Caco-2 (cell line): ENCODE measurements at regions not wholly inside any gene's neighbourhood (a gene's known extent, or its start where the extent isn't known, plus 50 kb on each side); places are given as distances from the start of the nearest gene placed in this dataset.

Source experiments
- BruUV-seq: library from RNA; stranded (reverse); fragments of 400-500 nt; replicated peaks from 2 replicates; lab custom pipeline; 2021; lab: Mats Ljungman, UMichigan
- CTCF ChIA-PET: fragments of 300-600 bp; sonication (Branson Sonifier 250); formaldehyde crosslinking; loops from one replicate; lab custom pipeline; 2022; ENCODE audit warnings: antibody characterized with exemption; lab: Charles Lee
- POLR2A ChIA-PET: fragments of 300-600 bp; sonication (Branson Sonifier 250); formaldehyde crosslinking; loops from one replicate; lab custom pipeline; 2022; ENCODE audit warnings: antibody characterized with exemption; lab: Charles Lee
- DNase-seq, 2 experiments: peaks; one replicate each; pipeline versions ENCODE4 v3.0.0 to v3.0.0-alpha.2; 2020 to 2022
- H3K27me3 ChIP-seq: replicated peaks from 2 replicates; pipeline ENCODE4 v1.6.0; 2011; ENCODE audit warnings: low read length; ENCODE audit not compliant: control insufficient read depth, insufficient read depth
- H3K36me3 ChIP-seq: 2 replicates; pipeline ENCODE4 v1.5.1; 2011; ENCODE audit warnings: low read length; ENCODE audit not compliant: control insufficient read depth, insufficient read depth
- H3K4me1 ChIP-seq: fragments of 250-450 bp; sonication (Bioruptor Pico); 2 replicates; pipeline ENCODE4 v1.5.1; 2020; ENCODE audit warnings: mild to moderate bottlenecking
- H3K4me3 ChIP-seq: 2 replicates; pipeline ENCODE4 v1.5.1; 2011; ENCODE audit warnings: low read depth, mild to moderate bottlenecking, control low read depth, low read length
- H3K9me3 ChIP-seq: fragments of 250-450 bp; sonication (Bioruptor Pico); 2 replicates; pipeline ENCODE4 v1.5.1; 2020; ENCODE audit warnings: mild to moderate bottlenecking, moderate library complexity
- H3K27ac Mint-ChIP-seq: one replicate; pipeline ENCODE4 v1.8.0; 2022; ENCODE audit warnings: mixed read lengths; ENCODE audit not compliant: unreplicated experiment
- H3K27me3 Mint-ChIP-seq: one replicate; pipeline ENCODE4 v1.8.0; 2022; ENCODE audit warnings: mixed read lengths; ENCODE audit not compliant: insufficient read depth, unreplicated experiment
- H3K36me3 Mint-ChIP-seq: one replicate; pipeline ENCODE4 v1.8.0; 2022; ENCODE audit warnings: mild to moderate bottlenecking, mixed read lengths; ENCODE audit not compliant: insufficient read depth, unreplicated experiment
- H3K4me1 Mint-ChIP-seq: one replicate; pipeline ENCODE4 v1.8.0; 2022; ENCODE audit warnings: low read depth, mixed read lengths; ENCODE audit not compliant: unreplicated experiment
- H3K4me3 Mint-ChIP-seq: one replicate; pipeline ENCODE4 v1.8.0; 2022; ENCODE audit warnings: mild to moderate bottlenecking, moderate library complexity, mixed read lengths; ENCODE audit not compliant: unreplicated experiment
- H3K9me3 Mint-ChIP-seq: one replicate; pipeline ENCODE4 v1.8.0; 2022; ENCODE audit warnings: mixed read lengths; ENCODE audit not compliant: unreplicated experiment
- CTCF ChIP-seq, 2 experiments: fragments of 200-600 bp in 1 of 2; IDR thresholded peaks; 1 replicate in 1 of 2; 2 replicates in 1 of 2; pipeline versions ENCODE4 v1.5.1 to v1.8.0; 2011 to 2022; ENCODE audit warnings: antibody characterized with exemption in 1 of 2, control low read depth in 1 of 2, inconsistent platforms in 1 of 2, low read depth in 1 of 2, low read length in 1 of 2, mild to moderate bottlenecking in 1 of 2, moderate library complexity in 1 of 2; ENCODE audit not compliant: insufficient read depth in 1 of 2, severe bottlenecking in 1 of 2, unreplicated experiment in 1 of 2
- intact Hi-C: fragments of 100-400 bp; cut with micrococcal nuclease; formaldehyde crosslinking; loops from one replicate; pipeline ENCODE4 v1.10.0; 2022; ENCODE audit not compliant: unreplicated experiment

DNA sequence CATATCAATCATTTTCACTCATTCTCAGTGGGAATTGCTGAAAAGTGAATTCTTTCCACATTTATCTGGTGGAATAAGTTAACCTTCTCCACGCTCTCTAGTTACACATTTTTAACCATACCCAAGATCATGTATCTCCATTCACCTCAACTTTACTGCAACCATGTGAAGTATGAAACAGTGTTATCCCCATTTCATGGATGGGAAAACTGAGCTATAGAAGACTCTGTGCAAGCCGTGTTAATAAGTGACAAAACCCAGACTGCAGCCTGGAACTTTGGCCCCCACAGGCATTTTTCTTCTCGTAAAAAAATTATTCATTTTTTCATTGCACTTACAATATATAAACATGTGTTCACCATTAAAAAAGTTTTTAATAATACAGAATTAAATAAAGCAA, 82.4 kb upstream of the CCND2 start:
- Mint-ChIP-seq H3K9me3 (no peaks in the 10 kb centered on the region), H3K27me3 (peaks cover 30% of the 10 kb centered on the region), H3K36me3 (no peaks in the 10 kb centered on the region), H3K4me1 (no peaks in the 10 kb centered on the region), H3K4me3 (no peak overlapping the region), H3K27ac (no peak overlapping the region)
- Histone ChIP-seq H3K9me3 (no peaks in the 10 kb centered on the region), H3K27me3 (no peaks in the 10 kb centered on the region; the same call in none of the 2 replicates), H3K4me3 (no peak overlapping the region), H3K4me1 (no peaks in the 10 kb centered on the region), H3K36me3 (no peaks in the 10 kb centered on the region)
- no peak for TF ChIP-seq CTCF (IDR thresholded peaks at IDR 0.05; ENCODE audit: insufficient read depth in 1 of 2, low read depth in 1 of 2, low read length in 1 of 2, severe bottlenecking in 1 of 2, unreplicated experiment in 1 of 2)
- intact Hi-C loops, result no loop called here
- BruUV-seq, result no TSS peak
- no peak for DNase-seq
- ChIA-PET POLR2A (no interaction called here), CTCF (interaction anchor here (1.5 kb wide), 1 partner anchor 86 kb away, joined by 5 read pairs; no protein-coding TSS in a partner anchor)

- Mint-ChIP-seq H3K4me1 (no peaks in the 10 kb centered on the region), H3K9me3 (no peaks in the 10 kb centered on the region), H3K36me3 (no peaks in the 10 kb centered on the region), H3K27ac (no peak overlapping the region), H3K27me3 (peaks cover 30% of the 10 kb centered on the region), H3K4me3 (no peak overlapping the region)
- intact Hi-C loops, result no loop called here
- Histone ChIP-seq H3K4me3 (no peak overlapping the region), H3K36me3 (no peaks in the 10 kb centered on the region), H3K9me3 (no peaks in the 10 kb centered on the region), H3K27me3 (no peaks in the 10 kb centered on the region; the same call in none of the 2 replicates), H3K4me1 (no peaks in the 10 kb centered on the region)
- DNase-seq, result no peak
- no TSS peak for BruUV-seq
- ChIA-PET POLR2A (no interaction called here), CTCF (interaction anchor here (0.6 kb wide), 1 partner anchor 315 kb away, joined by 4 read pairs; no protein-coding TSS in a partner anchor)
- no peak for TF ChIP-seq CTCF (IDR thresholded peaks at IDR 0.05; ENCODE audit: insufficient read depth in 1 of 2, low read depth in 1 of 2, low read length in 1 of 2, severe bottlenecking in 1 of 2, unreplicated experiment in 1 of 2)
These were observed 83.0 kb upstream of the CCND2 start for GRCh38 chr12:4190366-4191063.

- H3K4me3 ChIP-seq, result no peak overlapping the region
- no peak for DNase-seq
- H3K4me1 Mint-ChIP-seq, result no peaks in the 10 kb centered on the region
- no peaks in the 10 kb centered on the region for H3K4me1 ChIP-seq
- ChIA-PET CTCF (interaction anchor here (0.6 kb wide), 1 partner anchor 314 kb away, joined by 4 read pairs; no protein-coding TSS in a partner anchor), POLR2A (interaction anchor here (0.5 kb wide), 1 partner anchor 66 kb away, joined by 4 read pairs; no protein-coding TSS in a partner anchor)
- no peaks in the 10 kb centered on the region for H3K9me3 ChIP-seq
- no peaks in the 10 kb centered on the region for H3K36me3 Mint-ChIP-seq
- intact Hi-C loops, result no loop called here
- H3K36me3 ChIP-seq, result no peaks in the 10 kb centered on the region
- no TSS peak for BruUV-seq
- no peak overlapping the region for H3K4me3 Mint-ChIP-seq
- no peaks in the 10 kb centered on the region for H3K9me3 Mint-ChIP-seq
- peaks cover 31% of the 10 kb centered on the region for H3K27me3 Mint-ChIP-seq
- no peak overlapping the region for H3K27ac Mint-ChIP-seq
- H3K27me3 ChIP-seq, result no peaks in the 10 kb centered on the region; the same call in none of the 2 replicates
- no peak for TF ChIP-seq CTCF (IDR thresholded peaks at IDR 0.05; ENCODE audit: insufficient read depth in 1 of 2, low read depth in 1 of 2, low read length in 1 of 2, severe bottlenecking in 1 of 2, unreplicated experiment in 1 of 2)
These were observed 83.8 kb upstream of the CCND2 start for GRCh38 chr12:4189721-4190120.
